GM23338 (cell line): ENCODE measurements at regions not wholly inside any gene's neighbourhood (a gene's known extent, or its start where the extent isn't known, plus 50 kb on each side); places are given as distances from the start of the nearest gene placed in this dataset.

Experiments
- ATAC-seq: fragments of 200-7000 bp; cut with Tn5 transposase; 3 replicates; pipeline ENCODE4 v1.9.1; 2020
- DNase-seq: peaks from one replicate; pipeline ENCODE4 v3.0.0-alpha.2; 2015; ENCODE audit warnings: low spot score
- H2AFZ ChIP-seq: fragments of 200-600 bp; sonication (generic); 2 replicates; pipeline ENCODE4 v1.8.0; 2016; ENCODE audit warnings: antibody characterized with exemption, mild to moderate bottlenecking, moderate library complexity
- H3F3A ChIP-seq: fragments of 200-600 bp; sonication (generic); replicated peaks from 2 replicates; pipeline ENCODE4 v1.8.0; 2017; ENCODE audit warnings: antibody characterized with exemption, mixed run types, low read depth
- H3K27ac ChIP-seq: fragments of 200-600 bp; sonication (generic); 2 replicates; pipeline ENCODE4 v1.6.1; 2016; ENCODE audit warnings: low read depth
- H3K27me3 ChIP-seq: fragments of 200-600 bp; sonication (generic); 2 replicates; pipeline ENCODE4 v1.8.0; 2016; ENCODE audit warnings: mild to moderate bottlenecking, mixed run types, moderate library complexity; ENCODE audit not compliant: insufficient read depth
- H3K36me3 ChIP-seq: fragments of 200-600 bp; sonication (generic); 2 replicates; pipeline ENCODE4 v1.8.0; 2016; ENCODE audit warnings: mild to moderate bottlenecking; ENCODE audit not compliant: insufficient read depth
- H3K4me1 ChIP-seq: fragments of 200-600 bp; sonication (generic); 2 replicates; pipeline ENCODE4 v1.8.0; 2016; ENCODE audit warnings: mild to moderate bottlenecking, moderate library complexity; ENCODE audit not compliant: insufficient read depth
- H3K4me2 ChIP-seq: fragments of 200-600 bp; sonication (generic); 2 replicates; pipeline ENCODE4 v1.7.1; 2017; ENCODE audit warnings: mixed run types
- H3K4me3 ChIP-seq: fragments of 200-600 bp; sonication (generic); 2 replicates; pipeline ENCODE4 v1.6.1; 2016; ENCODE audit warnings: mixed run types
- H3K79me2 ChIP-seq: fragments of 200-600 bp; sonication (generic); replicated peaks from 2 replicates; pipeline ENCODE4 v1.8.0; 2017; ENCODE audit warnings: mild to moderate bottlenecking; ENCODE audit not compliant: insufficient read depth
- H3K9me2 ChIP-seq: fragments of 200-600 bp; sonication (generic); 2 replicates; pipeline ENCODE4 v1.8.0; 2017; ENCODE audit not compliant: insufficient read depth
- H4K20me1 ChIP-seq: fragments of 200-600 bp; sonication (generic); replicated peaks from 2 replicates; pipeline ENCODE4 v1.8.0; 2017; ENCODE audit warnings: mild to moderate bottlenecking; ENCODE audit not compliant: insufficient read depth
- H3K27ac Mint-ChIP-seq: 2 replicates; pipeline ENCODE4 v1.8.0; 2020; ENCODE audit warnings: inconsistent platforms, mild to moderate bottlenecking, moderate library complexity, mixed read lengths
- H3K27me3 Mint-ChIP-seq: 3 replicates; pipeline ENCODE4 v1.8.0; 2022; ENCODE audit warnings: low read depth, mild to moderate bottlenecking, moderate library complexity, mixed read lengths, inconsistent platforms; ENCODE audit not compliant: insufficient read depth, poor library complexity
- H3K36me3 Mint-ChIP-seq: 3 replicates; pipeline ENCODE4 v1.8.0; 2021; ENCODE audit warnings: low read depth, mild to moderate bottlenecking, inconsistent platforms, moderate library complexity, mixed read lengths
- H3K4me1 Mint-ChIP-seq: 3 replicates; pipeline ENCODE4 v1.8.0; 2020; ENCODE audit warnings: mild to moderate bottlenecking, inconsistent platforms, mixed read lengths
- H3K4me3 Mint-ChIP-seq: 3 replicates; pipeline ENCODE4 v1.8.0; 2021; ENCODE audit warnings: moderate library complexity, mild to moderate bottlenecking, inconsistent platforms, mixed read lengths
- H3K9me3 Mint-ChIP-seq: 3 replicates; pipeline ENCODE4 v1.8.0; 2020; ENCODE audit warnings: moderate library complexity, mild to moderate bottlenecking, inconsistent platforms, mixed read lengths
- CREB1 ChIP-seq: fragments of 250-450 bp; sonication (Bioruptor Pico); IDR thresholded peaks from 2 replicates; pipeline ENCODE4 v1.5.0; 2020; ENCODE audit warnings: low read depth, mild to moderate bottlenecking, moderate library complexity
- ETS1 ChIP-seq: IDR thresholded peaks from 2 replicates; pipeline ENCODE4 v1.6.1; 2016; ENCODE audit warnings: antibody characterized with exemption
- EZH2phosphoT487 ChIP-seq: fragments of 200-600 bp; sonication (generic); IDR thresholded peaks from one replicate; pipeline ENCODE4 v1.8.1; 2018; ENCODE audit warnings: antibody characterized with exemption; ENCODE audit not compliant: unreplicated experiment
- JUNB ChIP-seq: IDR thresholded peaks from one replicate; pipeline ENCODE4 v1.6.1; 2016; ENCODE audit warnings: antibody characterized with exemption; ENCODE audit not compliant: unreplicated experiment
- NANOG ChIP-seq: IDR thresholded peaks from 2 replicates; pipeline ENCODE4 v1.6.1; 2016; ENCODE audit warnings: antibody characterized with exemption, borderline replicate concordance
- POLR2AphosphoS5 ChIP-seq: IDR thresholded peaks from 2 replicates; pipeline ENCODE4 v1.6.1; 2016; ENCODE audit warnings: antibody characterized with exemption, low read depth
- REST ChIP-seq: IDR thresholded peaks from one replicate; pipeline ENCODE4 v1.6.1; 2018; ENCODE audit warnings: antibody characterized with exemption; ENCODE audit not compliant: unreplicated experiment
- ZNF114 ChIP-seq: fragments of 250-450 bp; sonication (Bioruptor Pico); IDR thresholded peaks from 2 replicates; pipeline ENCODE4 v1.5.0; 2020; ENCODE audit warnings: mild to moderate bottlenecking, moderate library complexity
- ZNF331 ChIP-seq: fragments of 250-450 bp; sonication (Bioruptor Pico); IDR thresholded peaks from 2 replicates; pipeline ENCODE4 v1.5.0; 2020; ENCODE audit warnings: low read depth, mild to moderate bottlenecking, moderate library complexity
- TF ChIP-seq, protein P1 (sequence below): fragments of 250-450 bp; sonication (Bioruptor Pico); IDR thresholded peaks from 2 replicates; pipeline ENCODE4 v1.5.0; 2020; ENCODE audit warnings: mild to moderate bottlenecking, moderate library complexity

GRCh38 chr19:28744943-28745342 lies 468.0 kb downstream of the UQCRFS1 start:
- Histone ChIP-seq H3K9me2 (peaks cover 8% of the 10 kb centered on the region; the same call in 1 of the 2 replicates), H3K79me2 (no peaks in the 10 kb centered on the region), H3K27me3 (no peaks in the 10 kb centered on the region), H4K20me1 (no peaks in the 10 kb centered on the region), H3K36me3 (no peaks in the 10 kb centered on the region), H3K4me2 (no peak overlapping the region), H2AFZ (peak overlapping the region; percentile 14; the same call in 1 of the 2 replicates), H3K4me3 (no peak overlapping the region), H3K4me1 (no peaks in the 10 kb centered on the region), H3F3A (no peaks in the 10 kb centered on the region), H3K27ac (no peak overlapping the region)
- no peak overlapping the region for H3K27ac Mint-ChIP-seq
- H3K4me3 Mint-ChIP-seq = no peak overlapping the region
- ATAC-seq = no peak
- peaks cover 3% of the 10 kb centered on the region for H3K27me3 Mint-ChIP-seq
- DNase-seq = no peak
- TF ChIP-seq CREB1 (CRISPR knock-in tag) = no peak
- no peak for TF ChIP-seq REST
- TF ChIP-seq NANOG = no peak
- no peak for TF ChIP-seq JUNB
- peaks cover 5% of the 10 kb centered on the region; the same call in 1 of the 3 replicates for H3K36me3 Mint-ChIP-seq
- H3K4me1 Mint-ChIP-seq = peaks cover 10% of the 10 kb centered on the region; the same call in 2 of the 3 replicates
- peaks cover 9% of the 10 kb centered on the region for H3K9me3 Mint-ChIP-seq

DNA sequence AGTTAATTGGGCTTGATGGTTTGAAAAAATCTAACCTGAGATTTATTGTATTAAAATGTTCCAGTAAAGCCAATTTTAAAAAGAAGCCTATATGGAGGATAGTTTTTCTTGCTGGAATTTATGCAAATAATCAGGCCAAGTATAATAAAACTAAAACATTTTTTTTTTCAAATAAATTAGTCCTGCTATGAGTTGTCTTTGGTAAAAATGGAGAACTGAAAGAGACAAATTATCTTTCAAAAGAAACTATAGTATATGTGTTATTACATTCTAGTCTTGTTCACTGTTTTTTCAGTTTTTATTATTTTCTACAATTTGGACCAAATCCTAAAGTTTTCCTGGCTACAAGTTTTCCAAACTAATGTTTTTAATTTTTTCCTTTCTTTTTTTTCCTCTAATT lies 468.9 kb downstream of the UQCRFS1 start:
- Mint-ChIP-seq H3K36me3 (peaks cover 2% of the 10 kb centered on the region; the same call in 1 of the 3 replicates), H3K27ac (0 out of 2 replicates have a peak overlapping the region, but pooled peaks have one; percentile 28), H3K4me3 (no peak overlapping the region), H3K9me3 (peaks cover 2% of the 10 kb centered on the region), H3K4me1 (peaks cover 10% of the 10 kb centered on the region; the same call in 2 of the 3 replicates), H3K27me3 (peaks cover 3% of the 10 kb centered on the region)
- H3K4me1 ChIP-seq = no peaks in the 10 kb centered on the region
- H3K9me2 ChIP-seq = peaks cover 8% of the 10 kb centered on the region; the same call in 1 of the 2 replicates
- ATAC-seq (no peak), DNase-seq (no peak)
- H3K36me3 ChIP-seq = no peaks in the 10 kb centered on the region
- no peak overlapping the region for H3K4me2 ChIP-seq
- no peaks in the 10 kb centered on the region for H3K79me2 ChIP-seq
- no peaks in the 10 kb centered on the region for H3K27me3 ChIP-seq
- H2AFZ ChIP-seq = no peak overlapping the region
- H4K20me1 ChIP-seq = no peaks in the 10 kb centered on the region
- H3F3A ChIP-seq = no peaks in the 10 kb centered on the region
- H3K27ac ChIP-seq = no peak overlapping the region
- H3K4me3 ChIP-seq = no peak overlapping the region
- TF ChIP-seq POLR2AphosphoS5 (no peak), NANOG (no peak), EZH2phosphoT487 (no peak), ETS1 (no peak), JUNB (no peak), CREB1 (CRISPR knock-in tag) (no peak), ZNF114 (CRISPR knock-in tag) (no peak), ZNF331 (no peak)
- TF ChIP-seq, protein P1, sequence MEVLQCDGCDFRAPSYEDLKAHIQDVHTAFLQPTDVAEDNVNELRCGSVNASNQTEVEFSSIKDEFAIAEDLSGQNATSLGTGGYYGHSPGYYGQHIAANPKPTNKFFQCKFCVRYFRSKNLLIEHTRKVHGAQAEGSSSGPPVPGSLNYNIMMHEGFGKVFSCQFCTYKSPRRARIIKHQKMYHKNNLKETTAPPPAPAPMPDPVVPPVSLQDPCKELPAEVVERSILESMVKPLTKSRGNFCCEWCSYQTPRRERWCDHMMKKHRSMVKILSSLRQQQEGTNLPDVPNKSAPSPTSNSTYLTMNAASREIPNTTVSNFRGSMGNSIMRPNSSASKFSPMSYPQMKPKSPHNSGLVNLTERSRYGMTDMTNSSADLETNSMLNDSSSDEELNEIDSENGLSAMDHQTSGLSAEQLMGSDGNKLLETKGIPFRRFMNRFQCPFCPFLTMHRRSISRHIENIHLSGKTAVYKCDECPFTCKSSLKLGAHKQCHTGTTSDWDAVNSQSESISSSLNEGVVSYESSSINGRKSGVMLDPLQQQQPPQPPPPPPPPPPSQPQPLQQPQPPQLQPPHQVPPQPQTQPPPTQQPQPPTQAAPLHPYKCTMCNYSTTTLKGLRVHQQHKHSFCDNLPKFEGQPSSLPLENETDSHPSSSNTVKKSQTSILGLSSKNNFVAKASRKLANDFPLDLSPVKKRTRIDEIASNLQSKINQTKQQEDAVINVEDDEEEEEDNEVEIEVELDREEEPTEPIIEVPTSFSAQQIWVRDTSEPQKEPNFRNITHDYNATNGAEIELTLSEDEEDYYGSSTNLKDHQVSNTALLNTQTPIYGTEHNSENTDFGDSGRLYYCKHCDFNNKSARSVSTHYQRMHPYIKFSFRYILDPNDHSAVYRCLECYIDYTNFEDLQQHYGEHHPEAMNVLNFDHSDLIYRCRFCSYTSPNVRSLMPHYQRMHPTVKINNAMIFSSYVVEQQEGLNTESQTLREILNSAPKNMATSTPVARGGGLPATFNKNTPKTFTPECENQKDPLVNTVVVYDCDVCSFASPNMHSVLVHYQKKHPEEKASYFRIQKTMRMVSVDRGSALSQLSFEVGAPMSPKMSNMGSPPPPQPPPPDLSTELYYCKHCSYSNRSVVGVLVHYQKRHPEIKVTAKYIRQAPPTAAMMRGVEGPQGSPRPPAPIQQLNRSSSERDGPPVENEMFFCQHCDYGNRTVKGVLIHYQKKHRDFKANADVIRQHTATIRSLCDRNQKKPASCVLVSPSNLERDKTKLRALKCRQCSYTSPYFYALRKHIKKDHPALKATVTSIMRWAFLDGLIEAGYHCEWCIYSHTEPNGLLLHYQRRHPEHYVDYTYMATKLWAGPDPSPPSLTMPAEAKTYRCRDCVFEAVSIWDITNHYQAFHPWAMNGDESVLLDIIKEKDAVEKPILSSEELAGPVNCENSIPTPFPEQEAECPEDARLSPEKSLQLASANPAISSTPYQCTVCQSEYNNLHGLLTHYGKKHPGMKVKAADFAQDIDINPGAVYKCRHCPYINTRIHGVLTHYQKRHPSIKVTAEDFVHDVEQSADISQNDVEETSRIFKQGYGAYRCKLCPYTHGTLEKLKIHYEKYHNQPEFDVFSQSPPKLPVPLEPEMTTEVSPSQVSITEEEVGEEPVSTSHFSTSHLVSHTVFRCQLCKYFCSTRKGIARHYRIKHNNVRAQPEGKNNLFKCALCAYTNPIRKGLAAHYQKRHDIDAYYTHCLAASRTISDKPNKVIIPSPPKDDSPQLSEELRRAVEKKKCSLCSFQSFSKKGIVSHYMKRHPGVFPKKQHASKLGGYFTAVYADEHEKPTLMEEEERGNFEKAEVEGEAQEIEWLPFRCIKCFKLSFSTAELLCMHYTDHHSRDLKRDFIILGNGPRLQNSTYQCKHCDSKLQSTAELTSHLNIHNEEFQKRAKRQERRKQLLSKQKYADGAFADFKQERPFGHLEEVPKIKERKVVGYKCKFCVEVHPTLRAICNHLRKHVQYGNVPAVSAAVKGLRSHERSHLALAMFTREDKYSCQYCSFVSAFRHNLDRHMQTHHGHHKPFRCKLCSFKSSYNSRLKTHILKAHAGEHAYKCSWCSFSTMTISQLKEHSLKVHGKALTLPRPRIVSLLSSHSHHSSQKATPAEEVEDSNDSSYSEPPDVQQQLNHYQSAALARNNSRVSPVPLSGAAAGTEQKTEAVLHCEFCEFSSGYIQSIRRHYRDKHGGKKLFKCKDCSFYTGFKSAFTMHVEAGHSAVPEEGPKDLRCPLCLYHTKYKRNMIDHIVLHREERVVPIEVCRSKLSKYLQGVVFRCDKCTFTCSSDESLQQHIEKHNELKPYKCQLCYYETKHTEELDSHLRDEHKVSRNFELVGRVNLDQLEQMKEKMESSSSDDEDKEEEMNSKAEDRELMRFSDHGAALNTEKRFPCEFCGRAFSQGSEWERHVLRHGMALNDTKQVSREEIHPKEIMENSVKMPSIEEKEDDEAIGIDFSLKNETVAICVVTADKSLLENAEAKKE (CRISPR knock-in tag) = no peak
